ENCODE measurements at regions not wholly inside any gene's neighbourhood (a gene's known extent, or its start where the extent isn't known, plus 50 kb on each side); places are given as distances from the start of the nearest gene placed in this dataset.

- ATAC-seq (ENCODE audit: low read depth), result no peak
- H3K79me1 ChIP-seq (ENCODE audit: low read depth in 1 of 2, low read length in 2 of 2), result no peaks in the 10 kb centered on the region
- no peak overlapping the region for H3K23ac ChIP-seq (ENCODE audit: low read depth, low read length)
- no peaks in the 10 kb centered on the region for H3K9me1 ChIP-seq (ENCODE audit: insufficient read depth, low read length)
- no peaks in the 10 kb centered on the region for H3K27me3 ChIP-seq (ENCODE audit: control insufficient read depth, insufficient read depth, low read length)
- dilution Hi-C loops (cut with HindIII; ENCODE audit: low sequenced_read_pairs, unreplicated experiment), result no loop called here
- H4K8ac ChIP-seq (ENCODE audit: low read depth in 2 of 2, low read length in 2 of 2), result no peak overlapping the region
- H4K20me1 ChIP-seq (ENCODE audit: insufficient read depth, low read length), result no peaks in the 10 kb centered on the region
- H4K91ac ChIP-seq (ENCODE audit: insufficient read depth, low read depth, low read length), result no peak overlapping the region
- no peak overlapping the region for H3K4me3 ChIP-seq (ENCODE audit: insufficient read depth, low read depth, low read length)
- H2BK15ac ChIP-seq (ENCODE audit: low read depth, low read length), result no peak overlapping the region
- H3K27ac ChIP-seq (ENCODE audit: insufficient read depth, low read length), result no peak overlapping the region
- no peak overlapping the region for H3K4ac ChIP-seq (ENCODE audit: low read depth, low read length)
- no peaks in the 10 kb centered on the region for H3K36me3 ChIP-seq (ENCODE audit: control insufficient read depth, insufficient read depth, low read length)
- no peak overlapping the region for H3K4me2 ChIP-seq (ENCODE audit: low read depth, low read length)
- H3K14ac ChIP-seq (replicated peaks; ENCODE audit: low read depth, low read length), result no peak overlapping the region
- in situ Hi-C loops (cut with MboI; ENCODE audit: low sequenced_read_pairs), result no loop called here
- H3K9ac ChIP-seq (ENCODE audit: low read depth, low read length), result no peak overlapping the region
- ChIA-PET CTCF (no interaction called here), POLR2A (ENCODE audit: unreplicated experiment) (no interaction called here)
- no peaks in the 10 kb centered on the region for H3K4me1 ChIP-seq (ENCODE audit: control insufficient read depth, insufficient read depth, low read length)
- no peak overlapping the region for H2AK5ac ChIP-seq (ENCODE audit: low read depth, low read length)
- no peak for TF ChIP-seq MAFK (IDR thresholded peaks at IDR 0.05; ENCODE audit: low read depth, low read length)
- no peak for TF ChIP-seq RAD21 (IDR thresholded peaks at IDR 0.05; ENCODE audit: low read length)
- TF ChIP-seq MAZ (IDR thresholded peaks at IDR 0.05; ENCODE audit: borderline replicate concordance, low read depth, low read length), result no peak
- no peak for TF ChIP-seq USF2 (IDR thresholded peaks at IDR 0.05; ENCODE audit: low read depth, low read length)
- TF ChIP-seq SMC3 (IDR thresholded peaks at IDR 0.05; ENCODE audit: low read depth, low read length), result no peak
- TF ChIP-seq ELK1 (IDR thresholded peaks at IDR 0.05; ENCODE audit: borderline replicate concordance, low read depth, low read length), result no peak
- TF ChIP-seq BHLHE40 (IDR thresholded peaks at IDR 0.05; ENCODE audit: low read depth, low read length), result no peak
- no peak for TF ChIP-seq MXI1 (IDR thresholded peaks at IDR 0.05; ENCODE audit: borderline replicate concordance, low read depth, low read length)
- no peak for TF ChIP-seq POLR2A (IDR thresholded peaks at IDR 0.05; ENCODE audit: low read depth, low read length)
- TF ChIP-seq, protein P1, sequence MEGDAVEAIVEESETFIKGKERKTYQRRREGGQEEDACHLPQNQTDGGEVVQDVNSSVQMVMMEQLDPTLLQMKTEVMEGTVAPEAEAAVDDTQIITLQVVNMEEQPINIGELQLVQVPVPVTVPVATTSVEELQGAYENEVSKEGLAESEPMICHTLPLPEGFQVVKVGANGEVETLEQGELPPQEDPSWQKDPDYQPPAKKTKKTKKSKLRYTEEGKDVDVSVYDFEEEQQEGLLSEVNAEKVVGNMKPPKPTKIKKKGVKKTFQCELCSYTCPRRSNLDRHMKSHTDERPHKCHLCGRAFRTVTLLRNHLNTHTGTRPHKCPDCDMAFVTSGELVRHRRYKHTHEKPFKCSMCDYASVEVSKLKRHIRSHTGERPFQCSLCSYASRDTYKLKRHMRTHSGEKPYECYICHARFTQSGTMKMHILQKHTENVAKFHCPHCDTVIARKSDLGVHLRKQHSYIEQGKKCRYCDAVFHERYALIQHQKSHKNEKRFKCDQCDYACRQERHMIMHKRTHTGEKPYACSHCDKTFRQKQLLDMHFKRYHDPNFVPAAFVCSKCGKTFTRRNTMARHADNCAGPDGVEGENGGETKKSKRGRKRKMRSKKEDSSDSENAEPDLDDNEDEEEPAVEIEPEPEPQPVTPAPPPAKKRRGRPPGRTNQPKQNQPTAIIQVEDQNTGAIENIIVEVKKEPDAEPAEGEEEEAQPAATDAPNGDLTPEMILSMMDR (conservative IDR thresholded peaks at IDR 0.05; ENCODE audit: low read depth, low read length), result no peak
- no peak for TF ChIP-seq CHD1 (IDR thresholded peaks at IDR 0.05; ENCODE audit: low read depth, low read length)
- TF ChIP-seq RCOR1 (IDR thresholded peaks at IDR 0.05; ENCODE audit: insufficient replicate concordance, low read length), result no peak
- TF ChIP-seq NFE2L2 (IDR thresholded peaks at IDR 0.05; ENCODE audit: low read depth, low read length), result no peak
- TF ChIP-seq FOS (IDR thresholded peaks at IDR 0.05; ENCODE audit: low read depth, low read length), result no peak
- no peak for TF ChIP-seq RFX5 (IDR thresholded peaks at IDR 0.05; ENCODE audit: low read depth, low read length)
- no peak for TF ChIP-seq CEBPB (IDR thresholded peaks at IDR 0.05; ENCODE audit: low read depth, low read length)
- no TSS peak for BruUV-seq (replicated peaks)
- H2AK9ac ChIP-seq (replicated peaks; ENCODE audit: low read depth, low read length, poor library complexity), result no peak overlapping the region
- WGBS, 2 experiments (ENCODE audit: extremely low coverage in 2 of 2, insufficient read length in 1 of 2), result no CpG with 5 or more reads among the region's 1 CpG
- intact Hi-C loops (cut with micrococcal nuclease), result no loop called here
- H3K56ac ChIP-seq (ENCODE audit: extremely low read depth, insufficient read depth, low read length), result no peak overlapping the region
- no peak overlapping the region for H2BK120ac ChIP-seq (ENCODE audit: low read depth, low read length)
- H2BK20ac ChIP-seq (ENCODE audit: low read depth, low read length), result no peak overlapping the region
- DNase-seq, result no peak
- no peak overlapping the region for H4K5ac ChIP-seq (ENCODE audit: low read depth, low read length)
- no peak overlapping the region for H2AFZ ChIP-seq (replicated peaks; ENCODE audit: low read length, poor library complexity)
- H2BK5ac ChIP-seq (ENCODE audit: low read depth, low read length, poor library complexity, severe bottlenecking), result no peak overlapping the region
- peaks cover 11% of the 10 kb centered on the region for H3K9me3 ChIP-seq (ENCODE audit: control insufficient read depth, insufficient read depth, low read length)
- no peak overlapping the region for H3K18ac ChIP-seq (ENCODE audit: low read depth, low read length)
Measured at GRCh38 chr9:84556556-84556955, 113.0 kb upstream of the NTRK2 start.

All from IMR-90 (cell line).